HG02623 (cell line): ENCODE measurements at regions not wholly inside any gene's neighbourhood (a gene's known extent, or its start where the extent isn't known, plus 50 kb on each side); places are given as distances from the start of the nearest gene placed in this dataset.
A peak's percentile ranks its signal among the peaks of the same experiment; 100 is the strongest.

Experiments used
- ATAC-seq: cut with Tn5 transposase; IDR thresholded peaks from one replicate; pipeline ENCODE4 v1.9.1; 2021; ENCODE audit warnings: moderate library complexity; ENCODE audit not compliant: unreplicated experiment

GRCh38 chr13:31853643-31854326 is 114.5 kb downstream of the RXFP2 start:
- ATAC-seq: no peak

DNA sequence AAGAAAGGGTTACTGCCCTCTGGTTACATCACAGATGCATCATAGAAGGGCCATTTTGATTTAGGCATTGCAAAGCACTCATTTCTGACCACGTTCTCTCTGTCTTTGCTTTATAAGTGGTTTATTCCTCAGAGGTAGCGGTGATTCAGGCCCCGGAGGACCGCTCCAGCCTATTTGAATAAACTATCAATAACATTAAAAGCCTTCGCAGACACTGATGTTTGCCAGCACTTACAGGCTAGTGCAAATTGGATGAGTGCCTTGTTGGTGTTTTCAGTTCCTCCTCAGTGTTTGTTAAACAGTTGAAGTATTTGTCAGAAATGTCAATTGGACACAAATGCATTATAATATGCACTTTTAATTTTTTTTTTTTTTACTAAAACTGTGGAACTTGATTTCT is 120.2 kb downstream of the RXFP2 start:
- ATAC-seq: no peak

DNA sequence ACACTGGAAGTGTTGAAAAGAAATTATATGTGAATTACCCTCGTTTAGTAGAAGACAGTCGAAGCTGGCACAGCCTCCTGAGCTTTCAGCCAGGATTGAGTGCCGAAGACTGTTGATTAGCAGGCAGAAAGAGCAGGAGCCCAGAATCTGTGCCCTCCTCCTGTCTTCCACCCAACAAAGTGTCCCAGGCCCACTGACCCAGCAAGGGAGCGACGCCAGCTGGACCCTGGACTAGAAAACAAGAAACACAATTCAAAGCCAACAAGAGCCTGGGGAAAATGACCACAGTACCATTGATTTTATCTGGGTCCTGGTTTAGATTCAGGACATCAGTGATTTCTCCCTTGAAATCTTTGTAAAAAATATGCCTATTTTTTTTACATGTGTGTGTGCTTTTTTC is 120.7 kb downstream of the RXFP2 start:
- ATAC-seq: no peak

DNA sequence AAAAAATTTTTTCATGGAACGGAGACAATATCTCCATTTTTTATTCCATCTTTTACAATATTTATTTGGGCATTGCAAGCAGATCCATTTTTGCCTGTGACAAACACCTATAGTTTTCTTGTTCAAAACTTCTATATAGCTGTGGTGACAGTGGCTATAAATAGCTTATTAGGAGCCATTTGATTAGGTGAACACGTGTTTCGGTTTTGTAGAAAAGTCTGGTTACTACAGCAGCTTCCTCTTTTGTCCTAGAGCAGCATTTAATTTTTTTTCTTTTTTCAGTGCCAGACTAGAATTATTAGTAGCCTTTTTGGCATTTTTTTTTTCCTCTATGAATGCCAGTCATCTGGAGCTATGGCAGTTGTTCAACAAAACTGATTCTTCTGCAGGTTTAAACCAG is 123.5 kb downstream of the RXFP2 start:
- peak; percentile 58 for ATAC-seq

- no peak for ATAC-seq
Measured at GRCh38 chr13:31864307-31864706, 125.0 kb downstream of the RXFP2 start.

- ATAC-seq: no peak
Measured at GRCh38 chr13:31866099-31866498, 126.8 kb downstream of the RXFP2 start.

- no peak for ATAC-seq
Measured at GRCh38 chr13:31867709-31868108, 128.4 kb downstream of the RXFP2 start.

GRCh38 chr13:31869582-31869981 is 130.3 kb downstream of the RXFP2 start:
- ATAC-seq: no peak

DNA sequence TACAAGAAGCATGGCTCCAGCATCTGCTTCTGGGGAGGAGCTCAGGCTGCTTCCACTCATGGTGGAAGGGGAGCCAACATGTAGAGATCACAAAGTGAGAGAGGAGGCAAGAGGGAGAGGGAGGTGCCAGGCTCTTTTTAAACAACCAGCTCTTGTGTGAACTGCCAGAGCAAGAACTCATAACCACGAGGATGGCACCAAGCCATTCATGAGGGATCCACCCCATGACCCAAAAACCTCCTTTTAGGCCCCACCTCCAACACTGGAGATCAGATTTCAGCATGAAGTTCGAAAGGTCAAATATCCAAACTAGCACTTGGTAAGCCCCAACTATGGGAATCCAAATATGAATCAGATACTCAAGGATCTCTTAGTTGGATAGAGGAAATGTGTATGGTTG is 131.2 kb downstream of the RXFP2 start:
- no peak for ATAC-seq

GRCh38 chr13:31873145-31873544 is 133.8 kb downstream of the RXFP2 start:
- no peak for ATAC-seq

DNA sequence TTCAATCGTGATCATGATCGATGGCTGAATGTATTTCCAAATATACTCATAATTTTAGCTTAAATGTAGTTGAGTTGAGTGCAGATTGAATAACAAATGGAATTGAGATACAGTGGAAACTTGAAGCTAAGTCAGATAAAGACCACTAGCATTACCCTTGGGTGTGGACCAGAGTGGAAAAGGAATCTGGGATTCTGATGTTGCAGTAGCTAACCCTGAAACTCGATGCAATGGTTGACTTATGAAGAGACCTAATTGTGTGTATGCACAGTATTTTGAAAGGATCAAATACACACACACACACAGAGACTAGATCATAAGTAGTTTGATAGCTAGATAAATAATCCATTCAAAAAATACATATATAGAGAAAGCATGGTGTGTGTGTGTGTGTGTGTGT is 135.8 kb downstream of the RXFP2 start:
- no peak for ATAC-seq

DNA sequence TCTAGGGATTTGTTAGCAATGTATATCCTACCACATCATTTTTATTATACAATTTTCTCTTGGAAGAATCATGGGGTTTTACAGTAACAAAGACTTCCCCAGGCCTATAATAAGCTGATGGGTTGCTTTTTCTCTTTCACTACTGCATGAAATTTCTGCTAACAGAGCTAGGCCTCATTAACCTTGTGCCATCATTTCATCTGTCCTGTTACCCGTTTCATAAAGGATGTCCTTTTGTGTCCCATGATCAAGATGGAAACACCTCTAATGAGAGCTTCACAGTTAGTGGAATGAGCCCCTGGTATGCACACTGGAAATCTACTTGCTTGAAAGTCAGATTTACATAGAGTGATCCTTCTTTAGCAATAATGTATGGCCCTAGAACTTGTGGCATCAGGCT is 138.7 kb downstream of the RXFP2 start:
- no peak for ATAC-seq

DNA sequence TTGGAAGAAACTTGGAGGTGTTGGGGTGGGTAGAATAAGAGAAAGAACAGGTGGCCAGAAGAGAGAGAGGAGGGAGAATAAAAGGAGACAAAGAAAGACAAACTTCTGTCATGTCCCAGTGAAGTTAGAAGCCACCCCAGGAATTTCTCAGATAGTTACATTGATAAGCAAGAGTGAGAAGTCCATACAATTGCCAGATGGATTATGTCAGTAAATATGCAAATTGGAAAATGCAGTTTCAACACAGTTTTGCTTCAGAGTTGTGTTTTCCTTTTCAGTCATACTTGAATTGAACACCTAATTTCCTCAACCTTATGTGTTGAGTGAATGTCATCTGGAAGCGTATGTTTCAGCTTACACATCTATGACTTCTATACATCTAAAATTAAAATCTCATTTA is 139.2 kb downstream of the RXFP2 start:
- no peak for ATAC-seq

DNA sequence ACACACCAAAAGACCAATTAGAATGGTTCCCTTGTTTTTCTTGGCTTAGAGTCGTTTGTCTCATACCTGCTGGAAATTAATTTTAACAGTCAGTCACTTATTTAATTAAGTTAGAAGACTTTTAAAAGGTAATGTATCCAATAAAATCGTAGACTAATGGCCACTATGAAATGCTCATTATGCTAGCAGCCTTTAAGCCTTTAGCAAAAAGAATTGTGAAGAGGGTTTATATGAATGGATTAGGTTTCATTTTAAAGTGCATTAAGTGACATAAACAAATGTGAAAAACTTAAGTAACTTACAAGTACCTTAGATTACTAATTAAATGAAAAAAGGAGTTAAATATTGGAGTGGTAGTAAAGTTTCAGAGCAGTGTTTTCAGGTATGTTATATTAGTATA is 139.6 kb downstream of the RXFP2 start:
- no peak for ATAC-seq

DNA sequence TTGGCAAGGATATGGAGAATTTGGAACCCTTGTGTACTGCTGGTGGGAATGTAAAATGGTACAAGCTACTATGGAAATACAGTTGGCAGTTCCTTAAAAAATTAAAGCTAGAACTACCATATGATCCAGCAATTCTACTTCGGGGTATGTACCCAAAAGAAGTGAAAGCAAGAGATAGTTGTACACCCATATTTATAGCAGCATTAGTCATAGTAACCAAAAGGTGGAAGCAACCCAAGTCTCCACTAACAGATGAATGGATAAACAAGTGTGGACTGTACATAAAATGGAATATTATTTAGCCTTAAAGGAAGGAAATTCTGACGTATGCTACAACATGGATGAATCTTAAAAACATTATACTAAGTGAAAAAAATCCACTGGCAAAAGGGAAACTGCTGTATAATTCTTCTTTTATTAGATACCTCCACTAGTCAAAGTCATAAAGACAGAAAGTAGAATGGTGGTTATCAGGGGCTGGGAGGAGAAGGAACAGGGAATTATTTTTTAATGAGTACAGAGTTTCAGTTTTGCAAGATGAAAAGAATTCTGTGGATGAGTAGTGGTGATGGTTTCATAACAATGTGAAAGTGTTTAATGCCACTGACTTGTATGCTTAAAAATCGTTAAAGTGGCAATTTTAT is 141.6 kb downstream of the RXFP2 start:
- no peak for ATAC-seq

GRCh38 chr13:31881495-31881882 is 142.2 kb downstream of the RXFP2 start:
- no peak for ATAC-seq

DNA sequence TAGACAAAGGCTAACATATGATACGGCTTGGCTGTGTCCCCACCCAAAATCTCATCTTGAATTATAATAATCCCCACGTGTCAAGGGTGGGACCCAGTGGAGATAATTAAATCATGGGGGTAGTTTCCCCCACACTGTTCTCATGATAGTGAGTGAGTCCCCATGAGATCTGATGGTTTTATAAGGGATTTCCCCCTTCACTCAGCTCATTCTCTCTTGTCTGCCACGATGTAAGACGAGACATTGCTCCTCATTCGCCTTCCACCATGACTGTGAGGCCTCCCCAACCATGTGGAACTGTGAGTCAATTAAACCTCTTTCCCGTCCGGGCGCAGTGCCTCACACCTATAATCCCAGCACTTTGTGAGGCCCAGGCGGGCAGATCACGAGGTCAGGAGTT is 143.5 kb downstream of the RXFP2 start:
- no peak for ATAC-seq

DNA sequence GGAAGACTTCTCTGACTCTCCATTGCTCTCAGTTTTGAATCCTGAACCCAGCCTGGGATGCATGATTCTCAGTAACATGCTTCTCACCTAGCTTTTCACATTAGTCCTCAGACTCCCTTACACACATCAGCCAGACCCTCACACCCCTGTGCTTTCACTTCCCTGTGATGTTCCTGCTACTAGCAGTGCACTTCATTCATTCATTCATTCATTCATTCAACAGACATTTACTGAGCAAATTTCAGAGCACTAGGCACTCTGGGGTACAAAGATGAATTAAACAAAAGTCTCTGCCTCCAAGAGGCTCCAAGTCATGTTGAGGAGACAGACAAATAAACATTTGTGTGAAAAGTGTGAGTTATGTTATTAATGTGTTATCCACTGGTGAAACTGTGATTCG is 145.2 kb downstream of the RXFP2 start:
- no peak for ATAC-seq

- no peak for ATAC-seq
Measured at GRCh38 chr13:31885994-31886393, 145.6 kb upstream of the FRY start.

DNA sequence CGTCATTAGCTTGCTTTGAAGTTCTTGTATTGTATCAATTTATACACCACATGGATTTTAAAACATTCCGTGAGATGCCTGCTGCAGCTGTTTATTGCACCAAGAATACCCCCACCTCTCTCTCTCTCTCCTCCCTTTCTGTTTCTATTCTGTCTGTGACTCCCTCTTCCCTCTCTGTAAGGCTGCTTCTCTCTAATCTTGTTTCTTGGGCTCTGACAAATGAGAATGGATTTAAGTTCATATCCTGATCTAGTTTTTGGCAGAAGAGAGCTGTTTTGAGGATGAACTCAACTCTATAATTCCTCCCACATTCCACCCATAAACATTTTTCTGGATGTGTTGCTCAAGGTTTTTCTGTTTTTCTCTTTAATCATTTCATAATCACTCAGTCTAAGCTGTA is 144.3 kb upstream of the FRY start:
- ATAC-seq: no peak

GRCh38 chr13:31890946-31891345 is 140.6 kb upstream of the FRY start:
- ATAC-seq: no peak

DNA sequence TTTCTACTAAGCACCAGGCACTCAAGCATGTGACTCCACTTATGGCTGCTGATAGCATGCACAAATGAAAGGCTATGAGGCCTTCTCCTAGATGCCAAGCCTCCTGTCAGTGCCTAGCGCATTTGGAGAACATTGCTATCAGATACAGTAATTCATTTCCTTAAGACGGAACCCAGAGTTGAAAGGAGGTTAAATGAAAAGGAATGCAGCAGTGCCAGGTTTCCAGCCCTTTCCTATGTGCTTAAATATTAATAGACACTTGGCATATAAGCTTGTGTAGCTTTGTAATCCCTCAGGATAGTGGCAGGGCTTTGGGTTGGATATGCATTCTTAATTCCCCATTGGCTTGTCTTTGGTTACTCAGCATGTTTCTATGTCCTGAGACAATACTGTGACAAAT is 140.1 kb upstream of the FRY start:
- ATAC-seq: no peak

DNA sequence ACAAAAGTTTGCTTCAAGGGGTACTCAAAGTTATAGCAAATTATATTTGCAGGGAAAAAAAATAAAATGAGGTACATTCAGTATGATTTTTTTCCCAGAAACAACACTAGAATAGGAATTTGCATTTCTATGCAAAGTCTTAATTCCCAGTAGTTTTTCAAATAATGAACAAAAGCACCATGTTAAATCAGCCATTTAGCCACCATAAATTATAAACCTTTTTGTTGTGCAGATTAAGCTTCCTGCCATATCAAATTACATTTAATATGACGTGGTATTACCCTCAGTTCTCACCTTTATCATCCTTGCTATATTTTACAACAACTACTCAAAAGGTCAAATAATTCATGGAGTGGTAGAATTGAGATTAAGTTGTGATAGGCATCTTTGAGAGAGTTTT is 136.6 kb upstream of the FRY start:
- no peak for ATAC-seq
